GM23248 (cell line): ENCODE measurements at regions not wholly inside any gene's neighbourhood (a gene's known extent, or its start where the extent isn't known, plus 50 kb on each side); places are given as distances from the start of the nearest gene placed in this dataset.

Experiments
- DNase-seq: peaks from one replicate; pipeline ENCODE4 v3.0.0-alpha.2; 2015
- H2AFZ ChIP-seq: fragments of 200-600 bp; sonication (generic); 2 replicates; pipeline ENCODE4 v1.6.1; 2016; ENCODE audit warnings: antibody characterized with exemption
- H3F3A ChIP-seq: fragments of 200-600 bp; sonication (generic); 2 replicates; pipeline ENCODE4 v1.6.1; 2016; ENCODE audit warnings: mild to moderate bottlenecking, antibody characterized with exemption, mixed run types; ENCODE audit not compliant: insufficient read depth
- H3K27ac ChIP-seq: fragments of 200-600 bp; sonication (generic); 2 replicates; pipeline ENCODE4 v1.5.1; 2016; ENCODE audit warnings: mild to moderate bottlenecking
- H3K27me3 ChIP-seq: fragments of 200-600 bp; sonication (generic); replicated peaks from 2 replicates; pipeline ENCODE4 v1.6.1; 2016; ENCODE audit warnings: mild to moderate bottlenecking; ENCODE audit not compliant: insufficient read depth
- H3K36me3 ChIP-seq: fragments of 200-600 bp; sonication (generic); 2 replicates; pipeline ENCODE4 v1.6.1; 2016; ENCODE audit warnings: low read depth, mild to moderate bottlenecking
- H3K4me1 ChIP-seq: fragments of 200-600 bp; sonication (generic); 2 replicates; pipeline ENCODE4 v1.6.1; 2016; ENCODE audit warnings: mild to moderate bottlenecking; ENCODE audit not compliant: insufficient read depth
- H3K4me2 ChIP-seq: fragments of 200-600 bp; sonication (generic); one replicate; pipeline ENCODE4 v1.6.1; 2016; ENCODE audit warnings: mild to moderate bottlenecking; ENCODE audit not compliant: unreplicated experiment
- H3K4me3 ChIP-seq: fragments of 200-600 bp; sonication (generic); 2 replicates; pipeline ENCODE4 v1.5.1; 2016; ENCODE audit warnings: mild to moderate bottlenecking
- H3K79me2 ChIP-seq: fragments of 200-600 bp; sonication (generic); 2 replicates; pipeline ENCODE4 v1.6.1; 2016; ENCODE audit warnings: mild to moderate bottlenecking; ENCODE audit not compliant: insufficient read depth
- H3K9ac ChIP-seq: fragments of 200-600 bp; sonication (generic); 2 replicates; pipeline ENCODE4 v1.6.1; 2016; ENCODE audit warnings: mild to moderate bottlenecking
- H3K9me2 ChIP-seq: fragments of 200-600 bp; sonication (generic); 2 replicates; pipeline ENCODE4 v1.6.1; 2016; ENCODE audit warnings: mixed run types, mild to moderate bottlenecking, moderate library complexity; ENCODE audit not compliant: insufficient read depth
- H3K9me3 ChIP-seq: fragments of 200-600 bp; sonication (generic); one replicate; pipeline ENCODE4 v1.6.1; 2017; ENCODE audit warnings: low read depth
- H4K20me1 ChIP-seq: fragments of 200-600 bp; sonication (generic); 2 replicates; pipeline ENCODE4 v1.6.0; 2016; ENCODE audit not compliant: insufficient read depth
- EZH2 ChIP-seq: fragments of 200-600 bp; sonication (generic); IDR thresholded peaks from 2 replicates; pipeline ENCODE4 v1.6.1; 2018; ENCODE audit warnings: antibody characterized with exemption, mild to moderate bottlenecking; ENCODE audit not compliant: insufficient read depth, poor library complexity, severe bottlenecking
- EZH2phosphoT487 ChIP-seq: fragments of 200-600 bp; sonication (generic); IDR thresholded peaks from 2 replicates; pipeline ENCODE4 v1.6.1; 2018; ENCODE audit warnings: antibody characterized with exemption, moderate library complexity, mild to moderate bottlenecking, low read depth; ENCODE audit not compliant: insufficient read depth
- WGBS, 2 experiments: methylation state at CpG; one replicate each; pipeline ENCODE4 v1.1.6; 2015 to 2017; ENCODE audit warnings: low lambda C conversion rate in 2 of 2, low coverage in 1 of 2; ENCODE audit errors: missing lambda C conversion rate in 2 of 2; 5-methylcytosine and 5-hydroxymethylcytosine counted together
- in situ Hi-C: fragments of 300-500 bp; cut with MboI; formaldehyde crosslinking; loops from 2 replicates; pipeline ENCODE4 v1.15.0; 2020

- 61 to 66% methylated on average over 4 of the region's 4 CpGs for WGBS, 2 experiments
- Histone ChIP-seq H3K79me2 (peaks cover 100% of the 10 kb centered on the region), H3K4me2 (peak overlapping the region; percentile 50), H3F3A (peaks cover 69% of the 10 kb centered on the region), H3K27ac (peak overlapping the region; percentile 98), H2AFZ (no peak overlapping the region), H3K9ac (peak overlapping the region; percentile 64), H3K4me1 (peaks cover 70% of the 10 kb centered on the region), H3K9me2 (no peaks in the 10 kb centered on the region), H3K36me3 (peaks cover 33% of the 10 kb centered on the region), H3K4me3 (peak overlapping the region; percentile 27; the same call in 1 of the 2 replicates), H4K20me1 (no peaks in the 10 kb centered on the region), H3K27me3 (no peaks in the 10 kb centered on the region), H3K9me3 (no peaks in the 10 kb centered on the region)
- TF ChIP-seq EZH2phosphoT487 (no peak), EZH2 (no peak)
- in situ Hi-C loops, result no loop called here
- peak; percentile 33 for DNase-seq
Observed at GRCh38 chr7:130922206-130923112, 188.5 kb upstream of the KLF14 start.

GRCh38 chr7:130923365-130923764 is 189.4 kb upstream of the KLF14 start:
- WGBS, 2 experiments, result 63 to 69% methylated on average over 4 of the region's 4 CpGs
- Histone ChIP-seq H3K79me2 (peaks cover 100% of the 10 kb centered on the region), H2AFZ (no peak overlapping the region), H3K4me2 (no peak overlapping the region), H3K27ac (peak overlapping the region; percentile 98), H3K27me3 (no peaks in the 10 kb centered on the region), H3K9me2 (no peaks in the 10 kb centered on the region), H3K9ac (peak overlapping the region; percentile 64; the same call in 1 of the 2 replicates), H4K20me1 (no peaks in the 10 kb centered on the region), H3K9me3 (no peaks in the 10 kb centered on the region), H3F3A (peaks cover 61% of the 10 kb centered on the region), H3K4me3 (no peak overlapping the region), H3K36me3 (peaks cover 33% of the 10 kb centered on the region), H3K4me1 (peaks cover 61% of the 10 kb centered on the region)
- DNase-seq, result no peak
- no peak for TF ChIP-seq EZH2
- TF ChIP-seq EZH2phosphoT487, result no peak
- in situ Hi-C loops, result no loop called here

GRCh38 chr7:130923930-130924329 is 189.9 kb upstream of the KLF14 start:
- H3K9ac ChIP-seq, result peak overlapping the region; percentile 64; the same call in 1 of the 2 replicates
- 81 to 86% methylated on average over 5 of the region's 5 CpGs for WGBS, 2 experiments
- peaks cover 59% of the 10 kb centered on the region for H3F3A ChIP-seq
- H3K4me2 ChIP-seq, result no peak overlapping the region
- H3K79me2 ChIP-seq, result peaks cover 100% of the 10 kb centered on the region
- in situ Hi-C loops, result no loop called here
- H4K20me1 ChIP-seq, result no peaks in the 10 kb centered on the region
- H3K27me3 ChIP-seq, result no peaks in the 10 kb centered on the region
- peaks cover 30% of the 10 kb centered on the region for H3K36me3 ChIP-seq
- no peaks in the 10 kb centered on the region for H3K9me3 ChIP-seq
- DNase-seq, result no peak
- peak overlapping the region; percentile 98 for H3K27ac ChIP-seq
- H3K9me2 ChIP-seq, result no peaks in the 10 kb centered on the region
- TF ChIP-seq EZH2 (no peak), EZH2phosphoT487 (no peak)
- H2AFZ ChIP-seq, result no peak overlapping the region
- peaks cover 55% of the 10 kb centered on the region for H3K4me1 ChIP-seq
- H3K4me3 ChIP-seq, result no peak overlapping the region

- Histone ChIP-seq H3K4me3 (no peak overlapping the region), H4K20me1 (peaks cover 2% of the 10 kb centered on the region; the same call in 1 of the 2 replicates), H3F3A (peaks cover 59% of the 10 kb centered on the region), H3K4me1 (peaks cover 47% of the 10 kb centered on the region), H3K79me2 (peaks cover 100% of the 10 kb centered on the region), H3K9me2 (no peaks in the 10 kb centered on the region), H3K27ac (peak overlapping the region; percentile 98), H3K4me2 (no peak overlapping the region), H3K9me3 (no peaks in the 10 kb centered on the region), H3K27me3 (no peaks in the 10 kb centered on the region), H2AFZ (no peak overlapping the region), H3K9ac (no peak overlapping the region), H3K36me3 (peaks cover 26% of the 10 kb centered on the region)
- no peak for DNase-seq
- in situ Hi-C loops, result no loop called here
- no peak for TF ChIP-seq EZH2
- WGBS, 2 experiments, result 91 to 93% methylated on average over 8 of the region's 8 CpGs
Observed at GRCh38 chr7:130925136-130925794, 191.3 kb upstream of the KLF14 start.
